B cell (primary cell): ENCODE measurements at regions not wholly inside any gene's neighbourhood (a gene's known extent, or its start where the extent isn't known, plus 50 kb on each side); places are given as distances from the start of the nearest gene placed in this dataset.

ENCODE experiments used
- CTCF ChIP-seq: fragments of 200-600 bp; IDR thresholded peaks from one replicate; pipeline ENCODE4 v1.8.0; 2022; ENCODE audit warnings: antibody characterized with exemption, mild to moderate bottlenecking
- EZH2 ChIP-seq: IDR thresholded peaks from 2 replicates; pipeline ENCODE4 v1.6.1; 2012; ENCODE audit warnings: borderline replicate concordance, low read depth, mild to moderate bottlenecking, moderate library complexity, low read length; ENCODE audit not compliant: insufficient read depth, poor library complexity, severe bottlenecking

GRCh38 chr10:85061401-85061800 lies 733.0 kb downstream of the CCSER2 start:
- TF ChIP-seq CTCF (no peak), EZH2 (no peak)
